Mesenchymal stem cell (in vitro differentiated cells and primary cell): ENCODE measurements at regions not wholly inside any gene's neighbourhood (a gene's known extent, or its start where the extent isn't known, plus 50 kb on each side); places are given as distances from the start of the nearest gene placed in this dataset.

Experiments used
- DNase-seq: peaks from one replicate; pipeline ENCODE4 v3.0.0-alpha.2; 2013
- H2AFZ ChIP-seq: one replicate; pipeline ENCODE4 v1.6.1; 2013; ENCODE audit warnings: low read depth, mild to moderate bottlenecking, control low read depth, inconsistent platforms, low read length, moderate library complexity
- H2AK5ac ChIP-seq: 2 replicates; pipeline ENCODE4 v1.6.1; 2013; ENCODE audit warnings: low read length, moderate library complexity, mild to moderate bottlenecking, inconsistent platforms; ENCODE audit not compliant: severe bottlenecking
- H2BK120ac ChIP-seq: one replicate; pipeline ENCODE4 v1.6.1; 2013; ENCODE audit warnings: low read depth, mild to moderate bottlenecking, inconsistent platforms, low read length, moderate library complexity
- H2BK12ac ChIP-seq, 2 experiments: one replicate each; pipeline ENCODE4 v1.6.1; 2013; ENCODE audit warnings: inconsistent platforms in 2 of 2, low read length in 2 of 2, mild to moderate bottlenecking in 2 of 2, moderate library complexity in 2 of 2, control low read depth in 1 of 2
- H2BK15ac ChIP-seq: one replicate; pipeline ENCODE4 v1.6.1; 2013; ENCODE audit warnings: mild to moderate bottlenecking, low read depth, inconsistent platforms; ENCODE audit not compliant: poor library complexity, severe bottlenecking
- H2BK5ac ChIP-seq: 2 replicates; pipeline ENCODE4 v1.6.1; 2013; ENCODE audit warnings: low read depth, mild to moderate bottlenecking, low read length, control low read depth, inconsistent platforms; ENCODE audit not compliant: poor library complexity, severe bottlenecking
- H3K14ac ChIP-seq, 2 experiments: one replicate each; pipeline ENCODE4 v1.6.1; 2013; ENCODE audit warnings: inconsistent platforms in 2 of 2, low read length in 2 of 2, control low read depth in 1 of 2, mild to moderate bottlenecking in 1 of 2, moderate library complexity in 1 of 2
- H3K18ac ChIP-seq, 2 experiments: one replicate each; pipeline ENCODE4 v1.6.1; 2013; ENCODE audit warnings: inconsistent platforms in 2 of 2, low read length in 2 of 2, control low read depth in 1 of 2, low read depth in 1 of 2, mild to moderate bottlenecking in 1 of 2
- H3K23ac ChIP-seq, 2 experiments: one replicate each; pipeline ENCODE4 v1.6.1; 2013; ENCODE audit warnings: inconsistent platforms in 2 of 2, low read length in 2 of 2, mild to moderate bottlenecking in 2 of 2, moderate library complexity in 2 of 2, control low read depth in 1 of 2
- H3K27ac ChIP-seq: 2 replicates; pipeline ENCODE4 v1.5.1; 2013; ENCODE audit warnings: mild to moderate bottlenecking, moderate library complexity, low read length, control low read depth, inconsistent platforms; ENCODE audit not compliant: poor library complexity, severe bottlenecking
- H3K27me3 ChIP-seq, 2 experiments: 2 replicates each; pipeline versions ENCODE4 v1.6.1 to v1.7.0; 2013; ENCODE audit warnings: low read length in 2 of 2, mild to moderate bottlenecking in 2 of 2, moderate library complexity in 2 of 2, control low read depth in 1 of 2, inconsistent platforms in 1 of 2; ENCODE audit not compliant: control insufficient read depth in 1 of 2, insufficient read depth in 1 of 2
- H3K36me3 ChIP-seq, 2 experiments: 2 replicates each; pipeline versions ENCODE4 v1.6.1 to v1.7.0; 2013; ENCODE audit warnings: low read length in 2 of 2, control low read depth in 1 of 2, inconsistent platforms in 1 of 2, low read depth in 1 of 2, mild to moderate bottlenecking in 1 of 2; ENCODE audit not compliant: insufficient read depth in 2 of 2, control insufficient read depth in 1 of 2
- H3K4ac ChIP-seq, 2 experiments: one replicate each; pipeline ENCODE4 v1.6.1; 2013; ENCODE audit warnings: inconsistent platforms in 2 of 2, low read length in 2 of 2, mild to moderate bottlenecking in 2 of 2, moderate library complexity in 2 of 2, control low read depth in 1 of 2, low read depth in 1 of 2
- H3K4me1 ChIP-seq: 2 replicates; pipeline ENCODE4 v1.6.1; 2013; ENCODE audit warnings: low read depth, low read length, control low read depth; ENCODE audit not compliant: control insufficient read depth, insufficient read depth
- H3K4me2 ChIP-seq: 2 replicates; pipeline ENCODE4 v1.6.1; 2013; ENCODE audit warnings: low read length, mild to moderate bottlenecking, inconsistent platforms; ENCODE audit not compliant: poor library complexity, severe bottlenecking
- H3K4me3 ChIP-seq, 2 experiments: 2 replicates each; pipeline versions ENCODE4 v1.5.1 to v1.7.0; 2013; ENCODE audit warnings: low read length in 2 of 2, mild to moderate bottlenecking in 2 of 2, control low read depth in 1 of 2, low read depth in 1 of 2; ENCODE audit not compliant: insufficient read depth in 1 of 2
- H3K79me1 ChIP-seq: replicated peaks from 2 replicates; pipeline ENCODE4 v1.6.1; 2013; ENCODE audit warnings: mild to moderate bottlenecking, control low read depth, low read length, inconsistent platforms; ENCODE audit not compliant: poor library complexity, severe bottlenecking
- H3K9ac ChIP-seq: 2 replicates; pipeline ENCODE4 v1.7.0; 2013; ENCODE audit warnings: mild to moderate bottlenecking, low read length, moderate library complexity
- H3K9me3 ChIP-seq: 2 replicates; pipeline ENCODE4 v1.7.0; 2013; ENCODE audit warnings: mild to moderate bottlenecking, low read length; ENCODE audit not compliant: control insufficient read depth
- H4K8ac ChIP-seq: one replicate; pipeline ENCODE4 v1.6.1; 2013; ENCODE audit warnings: inconsistent platforms, mild to moderate bottlenecking, low read length, moderate library complexity
- H4K91ac ChIP-seq: one replicate; pipeline ENCODE4 v1.6.1; 2013; ENCODE audit warnings: mild to moderate bottlenecking, low read length, inconsistent platforms
- WGBS: methylation state at CpG from one replicate; pipeline ENCODE4 v1.1.7; 2013; ENCODE audit warnings: mixed read lengths; 5-methylcytosine and 5-hydroxymethylcytosine counted together

GRCh38 chr4:157643257-157643656 is 422.7 kb downstream of the GRIA2 start:
- DNase-seq = no peak
- Histone ChIP-seq H2BK5ac (no peak overlapping the region), H3K4ac (no peak overlapping the region), H2BK15ac (no peak overlapping the region), H2AK5ac (no peak overlapping the region), H3K18ac (no peak overlapping the region), H3K79me1 (no peaks in the 10 kb centered on the region), H2BK120ac (no peak overlapping the region), H3K9me3 (peaks cover 4% of the 10 kb centered on the region), H3K9ac (no peak overlapping the region), H3K4me2 (no peak overlapping the region), H3K4me3 (no peak overlapping the region), H4K91ac (no peak overlapping the region), H3K23ac (no peak overlapping the region), H3K14ac (no peak overlapping the region), H3K36me3 (no peaks in the 10 kb centered on the region), H4K8ac (no peak overlapping the region), H3K27me3 (no peaks in the 10 kb centered on the region), H3K4me1 (no peaks in the 10 kb centered on the region), H2AFZ (no peak overlapping the region), H2BK12ac (no peak overlapping the region), H3K27ac (no peak overlapping the region)

DNA sequence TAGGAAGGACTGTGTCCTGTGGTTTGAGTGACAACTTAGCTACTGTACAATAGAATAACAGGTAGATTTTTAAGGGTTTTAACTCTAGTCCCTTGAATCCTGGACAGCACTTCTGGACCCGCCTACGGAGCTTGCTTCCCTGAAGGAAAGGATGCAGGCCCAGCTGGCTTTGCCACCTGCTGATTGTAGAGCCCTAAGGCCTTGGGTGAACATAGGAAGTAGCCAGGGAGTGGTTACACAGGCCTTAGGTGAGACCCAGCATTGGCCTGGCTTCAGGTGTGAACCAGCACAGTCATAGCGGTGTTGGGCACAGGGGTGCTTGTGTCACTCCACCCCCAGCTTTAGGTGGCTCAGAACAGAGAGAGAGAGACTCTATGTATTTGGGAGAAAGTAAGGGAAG is 413.5 kb downstream of the GRIA2 start:
- Histone ChIP-seq H3K23ac (no peak overlapping the region), H3K9ac (no peak overlapping the region), H3K27ac (no peak overlapping the region), H3K27me3 (no peaks in the 10 kb centered on the region), H2AK5ac (no peak overlapping the region), H3K79me1 (no peaks in the 10 kb centered on the region), H4K91ac (no peak overlapping the region), H2BK5ac (no peak overlapping the region), H3K4me2 (no peak overlapping the region), H3K14ac (no peak overlapping the region), H2BK12ac (no peak overlapping the region), H3K4me3 (no peak overlapping the region), H4K8ac (no peak overlapping the region), H3K4ac (no peak overlapping the region), H2AFZ (no peak overlapping the region), H3K9me3 (peaks cover 10% of the 10 kb centered on the region), H3K18ac (no peak overlapping the region), H2BK120ac (no peak overlapping the region), H3K36me3 (no peaks in the 10 kb centered on the region), H2BK15ac (no peak overlapping the region), H3K4me1 (no peaks in the 10 kb centered on the region)
- DNase-seq = no peak
- 90% methylated on average over 3 of the region's 3 CpGs for WGBS

DNA sequence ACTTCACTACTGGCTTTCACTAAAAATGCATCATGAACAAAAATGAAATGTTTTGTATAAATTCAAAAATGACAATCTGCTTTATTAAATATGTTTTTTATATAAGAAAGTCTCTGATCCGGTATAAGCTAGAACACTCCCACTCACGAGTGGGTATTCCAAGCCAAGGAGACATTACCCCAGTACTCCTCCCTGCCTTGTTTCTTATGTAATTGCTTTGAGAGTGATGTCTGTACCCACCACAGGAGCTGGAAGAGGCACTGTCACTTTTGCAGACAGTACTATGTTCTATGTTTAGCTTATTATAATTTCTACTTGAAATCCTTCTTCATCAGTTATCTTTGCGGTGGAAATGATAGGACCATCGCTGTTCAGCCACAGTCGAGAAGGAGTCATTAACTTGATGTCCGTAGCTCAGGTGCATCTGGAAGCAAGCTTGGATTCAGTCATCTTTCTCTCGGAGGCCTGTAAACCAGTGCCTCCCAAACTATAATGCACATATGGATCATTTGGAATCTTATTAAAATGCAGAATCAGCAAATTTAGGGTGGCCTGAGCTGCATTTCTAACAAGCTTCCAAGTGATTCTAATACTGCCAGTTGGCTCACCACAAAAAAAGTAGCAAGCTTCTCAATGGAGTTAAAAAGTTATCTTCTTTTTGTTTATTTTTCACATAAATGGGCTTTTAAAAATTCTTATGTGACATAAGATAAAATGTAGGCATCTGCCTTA is 396.4 kb downstream of the GRIA2 start:
- H3K36me3 ChIP-seq = no peaks in the 10 kb centered on the region
- no peaks in the 10 kb centered on the region for H3K9me3 ChIP-seq
- no peak overlapping the region for H4K91ac ChIP-seq
- H2AFZ ChIP-seq = no peak overlapping the region
- no peak overlapping the region for H3K18ac ChIP-seq
- no peaks in the 10 kb centered on the region for H3K79me1 ChIP-seq
- 98% methylated on average over 4 of the region's 7 CpGs for WGBS
- no peak overlapping the region for H3K23ac ChIP-seq
- no peak overlapping the region for H3K27ac ChIP-seq
- H2BK5ac ChIP-seq = no peak overlapping the region
- no peak overlapping the region for H2BK12ac ChIP-seq
- no peaks in the 10 kb centered on the region for H3K27me3 ChIP-seq
- no peak overlapping the region for H3K4me3 ChIP-seq
- no peaks in the 10 kb centered on the region for H3K4me1 ChIP-seq
- no peak overlapping the region for H3K14ac ChIP-seq
- H4K8ac ChIP-seq = no peak overlapping the region
- no peak for DNase-seq
- H3K9ac ChIP-seq = no peak overlapping the region
- no peak overlapping the region for H2BK120ac ChIP-seq
- no peak overlapping the region for H3K4me2 ChIP-seq
- no peak overlapping the region for H3K4ac ChIP-seq
- no peak overlapping the region for H2AK5ac ChIP-seq
- no peak overlapping the region for H2BK15ac ChIP-seq

GRCh38 chr4:157607996-157608395 is 387.5 kb downstream of the GRIA2 start:
- no peak overlapping the region for H3K23ac ChIP-seq
- no peak overlapping the region for H2AK5ac ChIP-seq
- H3K9me3 ChIP-seq = no peaks in the 10 kb centered on the region
- no peak overlapping the region for H3K14ac ChIP-seq
- no peak overlapping the region for H2BK12ac ChIP-seq
- no peaks in the 10 kb centered on the region for H3K27me3 ChIP-seq
- H4K8ac ChIP-seq = no peak overlapping the region
- no peak overlapping the region for H2BK5ac ChIP-seq
- H3K4me1 ChIP-seq = no peaks in the 10 kb centered on the region
- no peak overlapping the region for H3K4me3 ChIP-seq
- no peaks in the 10 kb centered on the region for H3K36me3 ChIP-seq
- H3K9ac ChIP-seq = no peak overlapping the region
- no peak overlapping the region for H3K4me2 ChIP-seq
- H3K79me1 ChIP-seq = no peaks in the 10 kb centered on the region
- no peak overlapping the region for H3K4ac ChIP-seq
- WGBS = no CpG with 5 or more reads among the region's 1 CpG
- no peak for DNase-seq
- no peak overlapping the region for H2BK15ac ChIP-seq
- H2BK120ac ChIP-seq = no peak overlapping the region
- no peak overlapping the region for H3K27ac ChIP-seq
- no peak overlapping the region for H2AFZ ChIP-seq
- no peak overlapping the region for H3K18ac ChIP-seq
- no peak overlapping the region for H4K91ac ChIP-seq
